ENCODE measurements at regions not wholly inside any gene's neighbourhood (a gene's known extent, or its start where the extent isn't known, plus 50 kb on each side); places are given as distances from the start of the nearest gene placed in this dataset.

DNA sequence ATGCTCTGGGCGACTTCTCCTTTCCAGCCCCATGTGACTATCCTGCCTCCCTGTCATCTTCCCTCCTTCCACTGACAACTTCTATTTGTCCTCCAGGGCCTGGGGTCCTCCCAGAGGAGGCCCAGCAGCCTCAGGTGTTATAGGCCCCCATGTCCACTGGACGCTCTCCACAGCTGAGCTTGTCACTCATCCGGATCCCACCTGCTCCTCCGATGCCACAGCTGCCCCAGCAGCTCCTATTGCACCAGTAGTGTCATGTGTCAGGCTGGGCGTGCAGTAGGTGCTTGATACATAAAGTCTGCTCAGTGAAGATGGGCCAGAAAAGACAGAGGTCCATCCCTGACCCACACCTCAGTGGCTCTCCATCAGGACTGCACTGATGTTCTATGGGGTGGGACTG lies 305.7 kb upstream of the MYT1L start:
- TF ChIP-seq MAFK (IDR thresholded peaks at IDR 0.05; ENCODE audit: low read depth, low read length) (no peak), CHD1 (IDR thresholded peaks at IDR 0.05; ENCODE audit: low read depth, low read length) (no peak), RAD21 (IDR thresholded peaks at IDR 0.05; ENCODE audit: low read length) (no peak)
- TF ChIP-seq, protein P1, sequence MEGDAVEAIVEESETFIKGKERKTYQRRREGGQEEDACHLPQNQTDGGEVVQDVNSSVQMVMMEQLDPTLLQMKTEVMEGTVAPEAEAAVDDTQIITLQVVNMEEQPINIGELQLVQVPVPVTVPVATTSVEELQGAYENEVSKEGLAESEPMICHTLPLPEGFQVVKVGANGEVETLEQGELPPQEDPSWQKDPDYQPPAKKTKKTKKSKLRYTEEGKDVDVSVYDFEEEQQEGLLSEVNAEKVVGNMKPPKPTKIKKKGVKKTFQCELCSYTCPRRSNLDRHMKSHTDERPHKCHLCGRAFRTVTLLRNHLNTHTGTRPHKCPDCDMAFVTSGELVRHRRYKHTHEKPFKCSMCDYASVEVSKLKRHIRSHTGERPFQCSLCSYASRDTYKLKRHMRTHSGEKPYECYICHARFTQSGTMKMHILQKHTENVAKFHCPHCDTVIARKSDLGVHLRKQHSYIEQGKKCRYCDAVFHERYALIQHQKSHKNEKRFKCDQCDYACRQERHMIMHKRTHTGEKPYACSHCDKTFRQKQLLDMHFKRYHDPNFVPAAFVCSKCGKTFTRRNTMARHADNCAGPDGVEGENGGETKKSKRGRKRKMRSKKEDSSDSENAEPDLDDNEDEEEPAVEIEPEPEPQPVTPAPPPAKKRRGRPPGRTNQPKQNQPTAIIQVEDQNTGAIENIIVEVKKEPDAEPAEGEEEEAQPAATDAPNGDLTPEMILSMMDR (conservative IDR thresholded peaks at IDR 0.05; ENCODE audit: low read depth, low read length): no peak
